Caco-2 (cell line): ENCODE measurements at regions not wholly inside any gene's neighbourhood (a gene's known extent, or its start where the extent isn't known, plus 50 kb on each side); places are given as distances from the start of the nearest gene placed in this dataset.

Source experiments
- BruUV-seq: library from RNA; stranded (reverse); fragments of 400-500 nt; replicated peaks from 2 replicates; lab custom pipeline; 2021; lab: Mats Ljungman, UMichigan
- CTCF ChIA-PET: fragments of 300-600 bp; sonication (Branson Sonifier 250); formaldehyde crosslinking; loops from one replicate; lab custom pipeline; 2022; ENCODE audit warnings: antibody characterized with exemption; lab: Charles Lee
- POLR2A ChIA-PET: fragments of 300-600 bp; sonication (Branson Sonifier 250); formaldehyde crosslinking; loops from one replicate; lab custom pipeline; 2022; ENCODE audit warnings: antibody characterized with exemption; lab: Charles Lee
- DNase-seq, 2 experiments: peaks; one replicate each; pipeline versions ENCODE4 v3.0.0 to v3.0.0-alpha.2; 2020 to 2022
- H3K27me3 ChIP-seq: replicated peaks from 2 replicates; pipeline ENCODE4 v1.6.0; 2011; ENCODE audit warnings: low read length; ENCODE audit not compliant: control insufficient read depth, insufficient read depth
- H3K36me3 ChIP-seq: 2 replicates; pipeline ENCODE4 v1.5.1; 2011; ENCODE audit warnings: low read length; ENCODE audit not compliant: control insufficient read depth, insufficient read depth
- H3K4me1 ChIP-seq: fragments of 250-450 bp; sonication (Bioruptor Pico); 2 replicates; pipeline ENCODE4 v1.5.1; 2020; ENCODE audit warnings: mild to moderate bottlenecking
- H3K4me3 ChIP-seq: 2 replicates; pipeline ENCODE4 v1.5.1; 2011; ENCODE audit warnings: low read depth, mild to moderate bottlenecking, control low read depth, low read length
- H3K9me3 ChIP-seq: fragments of 250-450 bp; sonication (Bioruptor Pico); 2 replicates; pipeline ENCODE4 v1.5.1; 2020; ENCODE audit warnings: mild to moderate bottlenecking, moderate library complexity
- H3K27ac Mint-ChIP-seq: one replicate; pipeline ENCODE4 v1.8.0; 2022; ENCODE audit warnings: mixed read lengths; ENCODE audit not compliant: unreplicated experiment
- H3K27me3 Mint-ChIP-seq: one replicate; pipeline ENCODE4 v1.8.0; 2022; ENCODE audit warnings: mixed read lengths; ENCODE audit not compliant: insufficient read depth, unreplicated experiment
- H3K36me3 Mint-ChIP-seq: one replicate; pipeline ENCODE4 v1.8.0; 2022; ENCODE audit warnings: mild to moderate bottlenecking, mixed read lengths; ENCODE audit not compliant: insufficient read depth, unreplicated experiment
- H3K4me1 Mint-ChIP-seq: one replicate; pipeline ENCODE4 v1.8.0; 2022; ENCODE audit warnings: low read depth, mixed read lengths; ENCODE audit not compliant: unreplicated experiment
- H3K4me3 Mint-ChIP-seq: one replicate; pipeline ENCODE4 v1.8.0; 2022; ENCODE audit warnings: mild to moderate bottlenecking, moderate library complexity, mixed read lengths; ENCODE audit not compliant: unreplicated experiment
- H3K9me3 Mint-ChIP-seq: one replicate; pipeline ENCODE4 v1.8.0; 2022; ENCODE audit warnings: mixed read lengths; ENCODE audit not compliant: unreplicated experiment
- CTCF ChIP-seq, 2 experiments: fragments of 200-600 bp in 1 of 2; IDR thresholded peaks; 1 replicate in 1 of 2; 2 replicates in 1 of 2; pipeline versions ENCODE4 v1.5.1 to v1.8.0; 2011 to 2022; ENCODE audit warnings: antibody characterized with exemption in 1 of 2, control low read depth in 1 of 2, inconsistent platforms in 1 of 2, low read depth in 1 of 2, low read length in 1 of 2, mild to moderate bottlenecking in 1 of 2, moderate library complexity in 1 of 2; ENCODE audit not compliant: insufficient read depth in 1 of 2, severe bottlenecking in 1 of 2, unreplicated experiment in 1 of 2
- intact Hi-C: fragments of 100-400 bp; cut with micrococcal nuclease; formaldehyde crosslinking; loops from one replicate; pipeline ENCODE4 v1.10.0; 2022; ENCODE audit not compliant: unreplicated experiment

GRCh38 chr12:98408681-98409080, 106.7 kb upstream of the TMPO start:
- H3K4me3 ChIP-seq: no peak overlapping the region
- intact Hi-C loops: no loop called here
- no peaks in the 10 kb centered on the region for H3K4me1 ChIP-seq
- no peak for DNase-seq
- no peaks in the 10 kb centered on the region for H3K27me3 ChIP-seq
- BruUV-seq: no TSS peak
- H3K9me3 Mint-ChIP-seq: no peaks in the 10 kb centered on the region
- H3K36me3 ChIP-seq: no peaks in the 10 kb centered on the region
- POLR2A ChIA-PET: no interaction called here
- no peaks in the 10 kb centered on the region for H3K27me3 Mint-ChIP-seq
- H3K4me1 Mint-ChIP-seq: no peaks in the 10 kb centered on the region
- no peak for TF ChIP-seq CTCF (IDR thresholded peaks at IDR 0.05; ENCODE audit: insufficient read depth in 1 of 2, low read depth in 1 of 2, low read length in 1 of 2, severe bottlenecking in 1 of 2, unreplicated experiment in 1 of 2)
- H3K4me3 Mint-ChIP-seq: no peak overlapping the region
- CTCF ChIA-PET: no interaction called here
- no peaks in the 10 kb centered on the region for H3K36me3 Mint-ChIP-seq
- no peak overlapping the region for H3K27ac Mint-ChIP-seq
- H3K9me3 ChIP-seq: no peaks in the 10 kb centered on the region

- Histone ChIP-seq H3K9me3 (no peaks in the 10 kb centered on the region), H3K36me3 (no peaks in the 10 kb centered on the region), H3K27me3 (no peaks in the 10 kb centered on the region), H3K4me3 (no peak overlapping the region), H3K4me1 (no peaks in the 10 kb centered on the region)
- Mint-ChIP-seq H3K36me3 (no peaks in the 10 kb centered on the region), H3K4me1 (no peaks in the 10 kb centered on the region), H3K27ac (no peak overlapping the region), H3K9me3 (no peaks in the 10 kb centered on the region), H3K27me3 (no peaks in the 10 kb centered on the region), H3K4me3 (no peak overlapping the region)
- no peak for DNase-seq
- ChIA-PET POLR2A (no interaction called here), CTCF (no interaction called here)
- no TSS peak for BruUV-seq
- no peak for TF ChIP-seq CTCF (IDR thresholded peaks at IDR 0.05; ENCODE audit: insufficient read depth in 1 of 2, low read depth in 1 of 2, low read length in 1 of 2, severe bottlenecking in 1 of 2, unreplicated experiment in 1 of 2)
- intact Hi-C loops: no loop called here
These were observed 105.8 kb upstream of the TMPO start for GRCh38 chr12:98409548-98409947.

- no peak for DNase-seq
- no peak for TF ChIP-seq CTCF (IDR thresholded peaks at IDR 0.05; ENCODE audit: insufficient read depth in 1 of 2, low read depth in 1 of 2, low read length in 1 of 2, severe bottlenecking in 1 of 2, unreplicated experiment in 1 of 2)
- H3K27me3 Mint-ChIP-seq: no peaks in the 10 kb centered on the region
- Histone ChIP-seq H3K9me3 (no peaks in the 10 kb centered on the region), H3K36me3 (no peaks in the 10 kb centered on the region), H3K27me3 (no peaks in the 10 kb centered on the region), H3K4me1 (no peaks in the 10 kb centered on the region), H3K4me3 (no peak overlapping the region)
- H3K36me3 Mint-ChIP-seq: no peaks in the 10 kb centered on the region
- ChIA-PET POLR2A (no interaction called here), CTCF (no interaction called here)
- H3K9me3 Mint-ChIP-seq: no peaks in the 10 kb centered on the region
- no peak overlapping the region for H3K4me3 Mint-ChIP-seq
- no peak overlapping the region for H3K27ac Mint-ChIP-seq
- no peaks in the 10 kb centered on the region for H3K4me1 Mint-ChIP-seq
- intact Hi-C loops: no loop called here
- no TSS peak for BruUV-seq
These were observed 105.0 kb upstream of the TMPO start for GRCh38 chr12:98410356-98410755.
